Naive thymus-derived CD8-positive, alpha-beta T cell (primary cell): ENCODE measurements at regions not wholly inside any gene's neighbourhood (a gene's known extent, or its start where the extent isn't known, plus 50 kb on each side); places are given as distances from the start of the nearest gene placed in this dataset.
"Not testable (repeated sequence)": the region's sequence is repeated elsewhere in the genome, so short reads cannot be mapped to it uniquely, and the experiment has no call there.

Source experiments
- ATAC-seq, 2 donors: fragments of 150-1000 bp; cut with Tn5 transposase in 1 of 2; sonication (Bioruptor Pico), chemical (Tn5 transposase) in 1 of 2; 1 replicate in 1 of 2; 2 replicates in 1 of 2; pipeline ENCODE4 v1.10.0; 2021; ENCODE audit warnings: mild to moderate bottlenecking in 2 of 2, moderate library complexity in 2 of 2
- POLR2A ChIA-PET: fragments of 350-600 bp; sonication (Branson Sonifier 250); formaldehyde crosslinking; loops from one replicate; lab custom pipeline; 2021; ENCODE audit warnings: antibody characterized with exemption; lab: Charles Lee
- DNase-seq, 10 donors: peaks; one replicate each; pipeline versions ENCODE4 v3.0.0 to v3.0.0-alpha.2; 2020 to 2022
- H3K27ac Mint-ChIP-seq, 10 donors: one replicate each; pipeline ENCODE4 v1.8.0; 2020 to 2022; ENCODE audit warnings: mild to moderate bottlenecking in 10 of 10, mixed read lengths in 10 of 10, moderate library complexity in 4 of 10, inconsistent platforms in 1 of 10
- H3K27me3 Mint-ChIP-seq, 5 donors: one replicate each; pipeline ENCODE4 v1.8.0; 2021 to 2022; ENCODE audit warnings: mixed read lengths in 5 of 5
- H3K36me3 Mint-ChIP-seq, 3 donors: one replicate each; pipeline ENCODE4 v1.8.0; 2020 to 2022; ENCODE audit warnings: mixed read lengths in 3 of 3, mild to moderate bottlenecking in 2 of 3, inconsistent platforms in 1 of 3
- H3K4me1 Mint-ChIP-seq, 4 donors: one replicate each; pipeline ENCODE4 v1.8.0; 2021 to 2022; ENCODE audit warnings: mixed read lengths in 4 of 4
- H3K4me3 Mint-ChIP-seq, 10 donors: one replicate each; pipeline ENCODE4 v1.8.0; 2020 to 2022; ENCODE audit warnings: mild to moderate bottlenecking in 10 of 10, mixed read lengths in 10 of 10, moderate library complexity in 6 of 10, inconsistent platforms in 1 of 10
- H3K9me3 Mint-ChIP-seq, 9 donors: one replicate each; pipeline ENCODE4 v1.8.0; 2020 to 2022; ENCODE audit warnings: mixed read lengths in 9 of 9, mild to moderate bottlenecking in 3 of 9, inconsistent platforms in 1 of 9, moderate library complexity in 1 of 9

DNA sequence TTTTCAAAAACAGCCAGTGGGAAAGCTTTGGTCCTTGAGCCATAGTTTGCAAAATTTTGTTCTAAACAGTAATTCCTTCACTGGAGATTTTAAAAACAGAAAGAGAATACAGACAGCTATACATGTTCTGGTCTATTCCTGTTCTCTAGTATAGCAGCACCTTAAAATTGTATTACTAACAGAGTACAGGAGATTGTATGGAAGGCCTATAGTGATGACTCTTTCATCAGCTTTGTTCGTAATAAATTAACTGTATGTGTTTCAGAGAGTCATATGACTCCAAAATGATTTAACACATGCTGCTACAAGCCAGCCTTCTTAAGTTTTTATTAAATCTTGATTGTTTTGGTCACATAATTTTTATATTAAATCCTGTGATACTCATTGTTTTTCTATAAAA lies 1124.6 kb upstream of the FAM98A start:
- Mint-ChIP-seq H3K36me3 (no peaks in the 10 kb centered on the region), H3K27me3 (no peaks in the 10 kb centered on the region), H3K4me1 (no peaks in the 10 kb centered on the region), H3K4me3 (no peak overlapping the region), H3K27ac (no peak overlapping the region), H3K9me3 (peaks cover 0 to 7% (median 3%) of the 10 kb centered on the region in 9 donors)
- ATAC-seq (no peak), DNase-seq (no peak)
- POLR2A ChIA-PET: no interaction called here

DNA sequence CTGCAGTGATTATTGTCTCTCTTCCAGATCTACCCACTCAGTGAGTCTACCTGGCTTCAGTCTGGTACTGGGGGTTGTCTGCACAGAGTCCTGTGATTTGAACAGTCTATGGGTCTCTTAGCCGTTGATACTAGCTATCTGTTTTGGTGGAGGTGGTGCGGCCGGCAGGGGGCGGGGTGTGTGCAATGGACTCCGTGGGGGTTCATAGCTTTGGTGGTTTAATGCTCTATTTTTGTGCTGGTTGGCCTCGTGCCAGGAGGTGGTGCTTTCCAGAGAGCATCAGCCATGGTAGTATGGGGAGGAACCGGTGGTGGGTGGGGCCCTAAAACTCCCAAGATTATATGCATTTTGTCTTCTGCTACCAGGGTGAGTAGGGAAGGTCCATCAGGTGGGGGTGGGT lies 1120.1 kb upstream of the FAM98A start:
- H3K27ac Mint-ChIP-seq: no peak overlapping the region
- H3K36me3 Mint-ChIP-seq: no peaks in the 10 kb centered on the region
- no peaks in the 10 kb centered on the region for H3K4me1 Mint-ChIP-seq
- no peak for ATAC-seq
- no peak for DNase-seq
- no peak overlapping the region for H3K4me3 Mint-ChIP-seq
- peaks cover 1 to 37% (median 6%) of the 10 kb centered on the region in 9 donors for H3K9me3 Mint-ChIP-seq
- H3K27me3 Mint-ChIP-seq: no peaks in the 10 kb centered on the region
- POLR2A ChIA-PET: no interaction called here

DNA sequence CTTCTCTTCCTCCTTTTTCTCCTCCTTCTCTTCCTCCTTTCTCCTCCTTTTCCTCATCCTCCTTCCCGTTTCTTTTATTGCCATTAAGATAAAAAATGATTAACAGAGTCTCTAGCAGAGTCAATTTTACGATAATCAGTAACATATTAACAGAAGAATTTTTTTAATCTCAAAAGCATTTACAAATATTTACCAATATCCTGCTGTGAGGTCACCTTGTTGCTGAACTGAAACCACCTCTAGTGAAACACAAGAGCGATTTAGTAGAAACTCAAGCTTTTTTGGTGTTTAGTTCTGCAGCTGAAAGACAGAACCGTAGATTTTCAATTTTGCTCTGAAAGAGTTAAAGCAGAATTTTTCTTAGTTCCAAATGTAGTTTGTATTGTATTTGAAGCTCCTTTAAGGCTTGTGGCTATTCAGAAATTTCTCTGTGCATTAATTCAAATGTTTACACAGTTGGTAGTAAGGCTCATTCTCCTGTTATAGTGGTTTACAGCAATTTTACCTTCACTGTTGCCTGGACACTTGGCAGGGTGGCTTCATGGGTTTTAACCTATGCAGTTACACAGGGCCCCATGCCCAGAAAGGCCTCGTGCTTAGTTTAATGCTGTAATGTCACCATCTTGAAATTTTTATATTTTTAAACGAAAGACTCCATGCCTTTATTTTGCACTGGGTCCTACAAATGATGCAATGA lies 1106.6 kb upstream of the FAM98A start:
- DNase-seq (no peak), ATAC-seq (no peak)
- no peak overlapping the region for H3K27ac Mint-ChIP-seq
- no peaks in the 10 kb centered on the region for H3K36me3 Mint-ChIP-seq
- H3K4me1 Mint-ChIP-seq: no peaks in the 10 kb centered on the region
- POLR2A ChIA-PET: no interaction called here
- peaks cover 0 to 23% (median 3%) of the 10 kb centered on the region in 9 donors for H3K9me3 Mint-ChIP-seq
- H3K27me3 Mint-ChIP-seq: no peaks in the 10 kb centered on the region
- no peak overlapping the region for H3K4me3 Mint-ChIP-seq

DNA sequence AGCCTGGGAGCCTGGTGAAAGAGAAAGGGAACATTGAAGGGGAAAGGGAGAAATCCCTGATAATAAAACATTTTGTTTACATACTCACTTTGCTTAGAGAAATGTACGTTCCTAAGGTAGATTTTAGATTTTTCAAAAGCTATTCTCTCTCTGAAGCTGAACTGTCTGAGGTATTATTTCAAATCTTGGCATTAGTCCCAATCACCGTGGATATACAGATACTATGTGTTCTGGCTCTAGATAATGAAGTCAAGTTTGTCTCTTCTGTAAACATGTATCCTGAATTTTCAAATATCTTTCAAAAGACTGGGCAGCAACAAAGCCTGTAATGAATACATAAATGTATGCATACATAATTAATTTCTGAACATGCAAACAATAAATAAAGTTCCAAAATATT lies 1104.2 kb upstream of the FAM98A start:
- peaks cover 0 to 12% (median 2%) of the 10 kb centered on the region in 9 donors for H3K9me3 Mint-ChIP-seq
- no peaks in the 10 kb centered on the region for H3K4me1 Mint-ChIP-seq
- no peak for ATAC-seq
- no peaks in the 10 kb centered on the region for H3K36me3 Mint-ChIP-seq
- H3K4me3 Mint-ChIP-seq: no peak overlapping the region
- no peak overlapping the region for H3K27ac Mint-ChIP-seq
- DNase-seq: no peak
- H3K27me3 Mint-ChIP-seq: no peaks in the 10 kb centered on the region
- POLR2A ChIA-PET: no interaction called here

DNA sequence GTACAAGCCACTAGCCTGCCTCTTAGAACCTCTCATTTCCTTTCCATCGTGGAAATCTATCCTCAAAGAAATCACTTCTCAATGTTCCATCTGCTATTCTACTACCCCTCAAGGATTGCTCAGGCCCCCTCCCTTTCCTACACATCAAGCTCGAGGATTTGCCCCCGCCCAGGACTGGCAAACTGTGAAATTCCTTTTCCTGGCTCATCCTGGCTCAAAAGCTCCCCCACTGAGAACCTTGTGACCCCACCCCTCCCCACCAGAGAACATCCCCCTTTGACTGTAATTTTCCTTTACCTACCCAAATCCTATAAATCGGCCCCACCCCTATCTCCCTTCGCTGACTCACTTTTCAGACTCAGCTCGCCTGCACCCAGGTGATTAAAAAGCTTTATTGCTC lies 1103.3 kb upstream of the FAM98A start:
- DNase-seq, H3K27ac Mint-ChIP-seq, H3K4me3 Mint-ChIP-seq, H3K4me1 Mint-ChIP-seq, H3K36me3 Mint-ChIP-seq, POLR2A ChIA-PET, H3K27me3 Mint-ChIP-seq, ATAC-seq: not testable (repeated sequence)
- peaks cover 0 to 12% (median 2%) of the 10 kb centered on the region in 9 donors for H3K9me3 Mint-ChIP-seq

DNA sequence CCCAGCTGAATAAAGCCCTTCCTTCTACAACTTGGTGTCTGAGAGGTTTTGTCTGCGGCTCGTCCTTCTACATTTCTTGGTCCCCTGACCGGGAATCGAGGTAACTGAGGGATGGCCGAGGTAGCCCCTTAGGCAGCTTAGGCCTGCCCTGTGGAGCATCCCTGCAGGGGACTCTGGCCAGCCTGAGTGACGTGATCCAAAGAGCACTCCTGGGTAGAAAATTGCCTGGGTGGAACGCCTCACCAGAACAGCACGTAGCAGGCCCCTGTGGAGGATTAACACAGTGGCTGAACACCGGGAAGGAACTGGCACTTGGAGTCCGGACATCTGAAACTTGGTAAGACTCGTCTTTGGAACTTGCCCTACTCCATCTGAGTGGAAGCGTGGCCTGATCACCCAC lies 1078.5 kb upstream of the FAM98A start:
- not testable (repeated sequence) for H3K27me3 Mint-ChIP-seq

DNA sequence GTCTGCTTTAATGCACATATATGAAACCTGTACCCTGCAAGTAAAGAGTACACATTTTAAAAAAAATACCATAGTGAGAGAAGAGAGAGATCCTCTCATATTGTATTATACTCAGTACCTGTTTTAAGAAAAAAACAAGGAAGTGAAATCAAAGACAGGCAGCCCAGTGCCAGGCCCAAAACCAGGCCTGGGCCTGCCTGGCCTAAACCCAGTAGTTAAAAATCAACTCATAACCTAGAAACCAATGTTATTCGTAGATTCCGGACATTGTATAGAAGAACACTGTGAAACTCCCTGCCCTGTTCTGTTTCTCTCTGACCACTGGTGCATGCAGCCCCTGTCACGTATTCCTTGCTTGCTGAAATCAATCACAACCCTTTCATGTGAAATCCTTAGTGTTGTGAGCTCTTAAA lies 1078.0 kb upstream of the FAM98A start:
- POLR2A ChIA-PET, H3K27me3 Mint-ChIP-seq, H3K36me3 Mint-ChIP-seq, H3K9me3 Mint-ChIP-seq, DNase-seq, H3K4me1 Mint-ChIP-seq, ATAC-seq, H3K27ac Mint-ChIP-seq, H3K4me3 Mint-ChIP-seq: not testable (repeated sequence)

More for the DNA sequence above, 1078.5 kb upstream of the FAM98A start:
- DNase-seq, H3K4me3 Mint-ChIP-seq, H3K4me1 Mint-ChIP-seq, H3K9me3 Mint-ChIP-seq, ATAC-seq, H3K36me3 Mint-ChIP-seq, POLR2A ChIA-PET, H3K27ac Mint-ChIP-seq: not testable (repeated sequence)

DNA sequence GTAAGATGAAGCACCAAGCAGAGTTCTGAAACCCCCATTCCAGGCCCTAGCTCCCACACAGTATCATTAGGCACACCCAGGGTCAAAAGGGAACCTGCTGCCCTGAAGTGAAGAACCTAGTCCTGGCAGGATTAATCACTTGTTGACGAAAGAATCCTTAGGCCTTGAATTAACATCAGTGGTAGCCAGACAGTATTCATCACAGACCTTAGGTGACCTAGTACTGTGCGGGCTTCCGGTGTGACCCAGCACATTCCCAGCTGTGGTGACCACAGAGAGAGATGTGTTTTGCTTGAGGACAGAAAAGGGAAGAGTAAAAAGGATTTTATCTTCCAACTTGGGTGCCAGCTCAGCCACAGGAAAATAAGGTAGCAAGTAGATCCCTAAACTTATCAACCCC lies 1071.4 kb upstream of the FAM98A start:
- no peak overlapping the region for H3K27ac Mint-ChIP-seq
- no peaks in the 10 kb centered on the region for H3K4me1 Mint-ChIP-seq
- H3K36me3 Mint-ChIP-seq: no peaks in the 10 kb centered on the region
- no peaks in the 10 kb centered on the region for H3K27me3 Mint-ChIP-seq
- H3K4me3 Mint-ChIP-seq: no peak overlapping the region
- ATAC-seq (no peak), DNase-seq (no peak)
- peaks cover 0 to 7% (median 2%) of the 10 kb centered on the region in 9 donors for H3K9me3 Mint-ChIP-seq
- POLR2A ChIA-PET: no interaction called here

DNA sequence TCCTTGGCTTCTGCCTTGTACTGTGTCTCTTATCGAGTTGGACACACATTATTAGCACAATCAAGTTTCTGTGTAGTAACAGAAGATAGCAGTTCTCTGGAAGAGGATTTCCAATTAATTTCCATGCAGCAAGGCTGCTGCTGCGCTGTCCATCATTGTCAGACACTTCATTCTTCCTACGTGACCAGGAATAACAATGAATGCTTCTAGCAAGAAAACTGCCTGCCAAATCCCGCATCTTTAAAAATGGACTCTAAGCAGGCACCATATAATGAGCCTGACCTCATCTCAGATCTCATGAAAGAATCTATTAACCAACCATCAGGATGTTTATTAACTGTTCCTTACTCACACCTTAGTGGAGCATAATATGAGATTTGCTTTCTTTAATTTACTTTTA lies 1067.7 kb upstream of the FAM98A start:
- no peak overlapping the region for H3K27ac Mint-ChIP-seq
- H3K27me3 Mint-ChIP-seq: no peaks in the 10 kb centered on the region
- no peak overlapping the region for H3K4me3 Mint-ChIP-seq

DNA sequence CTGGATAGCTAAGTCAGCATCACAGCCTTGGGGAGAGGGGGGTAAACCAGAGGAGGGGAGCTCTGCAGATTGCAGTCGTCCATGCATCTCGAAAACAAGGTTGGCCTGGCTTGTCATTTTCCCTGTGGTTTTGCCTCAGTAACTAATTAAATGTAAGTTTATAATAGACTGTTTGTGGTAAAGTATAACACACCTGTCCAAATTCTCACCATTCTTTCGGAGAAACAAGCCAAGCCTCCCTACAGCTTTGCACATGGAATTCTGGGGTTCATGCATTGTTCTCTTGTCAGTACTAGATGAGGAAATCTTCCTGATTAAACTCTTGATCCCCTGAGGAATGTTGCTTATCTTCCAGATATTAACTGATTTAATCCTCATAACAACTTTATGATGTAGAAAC lies 1065.2 kb upstream of the FAM98A start:
- H3K4me3 Mint-ChIP-seq: no peak overlapping the region
- no peaks in the 10 kb centered on the region for H3K27me3 Mint-ChIP-seq
- no peak for ATAC-seq
- DNase-seq: no peak
- H3K27ac Mint-ChIP-seq: no peak overlapping the region
- POLR2A ChIA-PET: no interaction called here
- no peaks in the 10 kb centered on the region for H3K4me1 Mint-ChIP-seq
- peaks cover 0 to 16% (median 3%) of the 10 kb centered on the region in 9 donors for H3K9me3 Mint-ChIP-seq
- no peaks in the 10 kb centered on the region for H3K36me3 Mint-ChIP-seq

More for the DNA sequence above, 1067.7 kb upstream of the FAM98A start:
- no peaks in the 10 kb centered on the region for H3K36me3 Mint-ChIP-seq
- DNase-seq (no peak), ATAC-seq (no peak)
- POLR2A ChIA-PET: no interaction called here
- no peaks in the 10 kb centered on the region for H3K4me1 Mint-ChIP-seq
- peaks cover 0 to 11% (median 3%) of the 10 kb centered on the region in 9 donors for H3K9me3 Mint-ChIP-seq

DNA sequence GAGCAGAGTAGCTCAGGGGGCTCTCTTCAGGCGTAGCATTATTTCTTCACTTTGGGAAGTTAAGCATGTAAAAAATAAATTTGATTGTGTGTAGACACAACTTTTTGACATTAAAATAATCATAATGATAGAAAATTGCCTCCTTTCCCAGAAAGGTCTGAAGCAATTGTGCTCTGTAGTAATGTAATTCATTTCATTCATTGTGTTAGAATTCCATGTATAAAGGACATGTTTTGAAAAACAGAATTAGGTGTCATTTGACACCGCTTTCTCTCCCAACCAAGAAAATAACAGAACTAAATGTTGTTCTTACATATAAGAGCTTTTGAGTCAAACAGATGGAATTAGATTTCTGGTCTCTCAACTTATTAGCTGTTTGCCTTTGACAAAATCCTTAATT lies 1064.2 kb upstream of the FAM98A start:
- Mint-ChIP-seq H3K27me3 (no peaks in the 10 kb centered on the region), H3K9me3 (peaks cover 0 to 13% (median 3%) of the 10 kb centered on the region in 9 donors), H3K36me3 (no peaks in the 10 kb centered on the region), H3K4me3 (no peak overlapping the region), H3K27ac (no peak overlapping the region), H3K4me1 (no peaks in the 10 kb centered on the region)
- DNase-seq: no peak
- POLR2A ChIA-PET: no interaction called here
- no peak for ATAC-seq

DNA sequence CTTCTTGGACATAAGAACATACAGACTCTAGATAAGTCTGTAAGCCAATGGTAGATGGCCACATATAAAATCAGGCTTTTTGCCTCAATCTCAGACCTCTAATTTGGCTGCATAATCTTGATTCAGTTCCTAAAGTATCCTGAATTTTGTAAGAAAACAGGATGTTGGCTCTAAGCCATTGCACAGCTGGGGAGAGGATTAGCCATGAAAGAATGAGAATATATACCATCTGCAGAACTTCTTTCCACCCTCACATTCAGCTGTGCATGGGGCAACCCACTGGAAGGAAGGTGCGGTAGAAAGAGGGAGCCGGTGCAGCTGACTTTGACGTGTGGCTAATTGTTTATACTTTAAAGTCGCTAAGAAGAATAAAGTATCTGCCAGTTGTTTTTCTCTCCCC lies 1061.6 kb upstream of the FAM98A start:
- Mint-ChIP-seq H3K9me3 (peaks cover 0 to 17% (median 4%) of the 10 kb centered on the region in 9 donors), H3K27ac (no peak overlapping the region), H3K36me3 (no peaks in the 10 kb centered on the region), H3K4me3 (no peak overlapping the region), H3K4me1 (no peaks in the 10 kb centered on the region), H3K27me3 (no peaks in the 10 kb centered on the region)
- ATAC-seq (no peak), DNase-seq (no peak)
- POLR2A ChIA-PET: no interaction called here

DNA sequence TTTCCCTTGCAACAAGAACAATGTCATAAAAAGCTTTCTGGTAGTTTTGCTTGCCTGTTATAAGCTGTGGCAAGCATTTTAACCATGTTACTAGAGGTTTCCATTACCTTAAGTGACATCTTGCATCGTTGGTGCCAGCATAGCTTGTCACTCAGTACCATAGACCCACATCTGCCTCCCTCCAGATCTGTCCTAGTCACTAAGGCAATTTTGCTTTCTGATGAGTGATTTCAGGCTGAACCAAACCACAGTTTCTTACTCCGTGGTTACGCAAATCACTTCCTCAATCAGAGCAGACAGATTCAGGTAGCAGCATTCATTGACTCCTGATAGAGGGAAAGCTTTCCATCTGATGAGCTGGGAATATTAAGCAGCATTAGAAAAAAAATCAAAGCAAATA lies 1057.5 kb upstream of the FAM98A start:
- POLR2A ChIA-PET: no interaction called here
- no peak for DNase-seq
- no peaks in the 10 kb centered on the region for H3K27me3 Mint-ChIP-seq
- peaks cover 0 to 13% (median 7%) of the 10 kb centered on the region in 9 donors for H3K9me3 Mint-ChIP-seq
- H3K4me3 Mint-ChIP-seq: no peak overlapping the region
- ATAC-seq: no peak
- H3K27ac Mint-ChIP-seq: no peak overlapping the region
- no peaks in the 10 kb centered on the region for H3K36me3 Mint-ChIP-seq
- no peaks in the 10 kb centered on the region for H3K4me1 Mint-ChIP-seq

DNA sequence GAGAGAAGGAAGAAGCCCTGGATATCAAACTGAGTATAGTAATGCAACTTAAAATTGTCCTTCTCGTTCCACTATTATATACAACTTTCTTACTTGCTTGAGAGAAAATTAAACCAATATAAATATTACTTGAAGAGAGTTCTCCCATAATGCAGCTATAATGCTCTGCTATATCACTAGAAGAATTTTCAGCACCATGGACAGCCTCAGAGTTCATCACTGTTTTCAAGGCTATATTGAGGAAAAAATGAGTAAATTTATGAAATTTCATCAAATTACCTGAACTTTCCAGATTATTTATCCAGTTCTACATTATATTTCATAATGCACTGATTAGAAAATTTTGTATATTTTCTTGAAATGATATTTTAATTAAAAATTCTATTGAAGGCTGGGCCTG lies 1053.5 kb upstream of the FAM98A start:
- Mint-ChIP-seq H3K4me1 (no peaks in the 10 kb centered on the region), H3K27me3 (no peaks in the 10 kb centered on the region), H3K36me3 (peaks cover 0 to 7% (median 0%) of the 10 kb centered on the region in 3 donors), H3K9me3 (peaks cover 4 to 19% (median 8%) of the 10 kb centered on the region in 9 donors), H3K27ac (no peak overlapping the region), H3K4me3 (no peak overlapping the region)
- DNase-seq: no peak
- POLR2A ChIA-PET: no interaction called here
- ATAC-seq: no peak
